Duodenal mucosa (tissue), 2 donors: ENCODE measurements at regions not wholly inside any gene's neighbourhood (a gene's known extent, or its start where the extent isn't known, plus 50 kb on each side); places are given as distances from the start of the nearest gene placed in this dataset.

Experiments
- H3K27ac ChIP-seq: one replicate; pipeline ENCODE4 v1.7.0; 2013; ENCODE audit warnings: low read depth, low read length
- H3K27me3 ChIP-seq, 2 donors: one replicate each; pipeline ENCODE4 v1.7.0; 2013; ENCODE audit warnings: low read length in 2 of 2, control low read depth in 1 of 2; ENCODE audit not compliant: insufficient read depth in 2 of 2, control insufficient read depth in 1 of 2
- H3K36me3 ChIP-seq, 2 donors: one replicate each; pipeline ENCODE4 v1.7.0; 2013; ENCODE audit warnings: low read length in 2 of 2, control low read depth in 1 of 2; ENCODE audit not compliant: insufficient read depth in 2 of 2, control insufficient read depth in 1 of 2
- H3K4me1 ChIP-seq, 2 donors: one replicate each; pipeline ENCODE4 v1.7.0; 2013; ENCODE audit warnings: low read length in 2 of 2, control low read depth in 1 of 2; ENCODE audit not compliant: insufficient read depth in 2 of 2, control insufficient read depth in 1 of 2
- H3K4me3 ChIP-seq, 2 donors: one replicate each; pipeline ENCODE4 v1.7.0; 2013; ENCODE audit warnings: low read length in 2 of 2, low read depth in 1 of 2
- H3K9ac ChIP-seq, 2 donors: one replicate each; pipeline ENCODE4 v1.7.0; 2013; ENCODE audit warnings: low read length in 2 of 2, low read depth in 1 of 2
- H3K9me3 ChIP-seq, 2 donors: one replicate each; pipeline ENCODE4 v1.7.0; 2013; ENCODE audit warnings: low read length in 2 of 2, control low read depth in 1 of 2; ENCODE audit not compliant: control insufficient read depth in 1 of 2

GRCh38 chr10:28838908-28839307 is 161.6 kb downstream of the BAMBI start:
- H3K36me3 ChIP-seq, result no peaks in the 10 kb centered on the region
- H3K27ac ChIP-seq, result no peak overlapping the region
- H3K4me1 ChIP-seq, result peaks cover 0 to 11% of the 10 kb centered on the region in 2 donors
- no peaks in the 10 kb centered on the region for H3K9me3 ChIP-seq
- no peak overlapping the region for H3K9ac ChIP-seq
- no peak overlapping the region for H3K4me3 ChIP-seq
- H3K27me3 ChIP-seq, result no peaks in the 10 kb centered on the region

GRCh38 chr10:28839600-28840007 is 162.3 kb downstream of the BAMBI start:
- H3K9ac ChIP-seq, result no peak overlapping the region

GRCh38 chr10:28840202-28840601 is 162.9 kb downstream of the BAMBI start:
- H3K9ac ChIP-seq, result no peak overlapping the region
- H3K27ac ChIP-seq, result no peak overlapping the region
- peaks cover 4 to 9% of the 10 kb centered on the region in 2 donors for H3K9me3 ChIP-seq
- H3K27me3 ChIP-seq, result no peaks in the 10 kb centered on the region
- no peak overlapping the region for H3K4me3 ChIP-seq
- H3K4me1 ChIP-seq, result peaks cover 0 to 11% of the 10 kb centered on the region in 2 donors
- H3K36me3 ChIP-seq, result no peaks in the 10 kb centered on the region

More at GRCh38 chr10:28839600-28840007, 162.3 kb downstream of the BAMBI start:
- Histone ChIP-seq H3K4me1 (peaks cover 0 to 11% of the 10 kb centered on the region in 2 donors), H3K36me3 (no peaks in the 10 kb centered on the region), H3K4me3 (no peak overlapping the region), H3K27ac (no peak overlapping the region), H3K27me3 (no peaks in the 10 kb centered on the region), H3K9me3 (peaks cover 0 to 3% of the 10 kb centered on the region in 2 donors)

GRCh38 chr10:28840971-28841370 is 163.7 kb downstream of the BAMBI start:
- no peaks in the 10 kb centered on the region for H3K36me3 ChIP-seq
- no peak overlapping the region for H3K4me3 ChIP-seq
- H3K9ac ChIP-seq, result no peak overlapping the region
- H3K27me3 ChIP-seq, result no peaks in the 10 kb centered on the region
- no peak overlapping the region for H3K27ac ChIP-seq
- H3K4me1 ChIP-seq, result peaks cover 0 to 11% of the 10 kb centered on the region in 2 donors
- H3K9me3 ChIP-seq, result peaks cover 6 to 11% of the 10 kb centered on the region in 2 donors

- H3K27ac ChIP-seq, result no peak overlapping the region
- H3K4me1 ChIP-seq, result peaks cover 0 to 11% of the 10 kb centered on the region in 2 donors
- peaks cover 6 to 11% of the 10 kb centered on the region in 2 donors for H3K9me3 ChIP-seq
- H3K27me3 ChIP-seq, result no peaks in the 10 kb centered on the region
- no peaks in the 10 kb centered on the region for H3K36me3 ChIP-seq
- no peak overlapping the region for H3K4me3 ChIP-seq
- no peak overlapping the region for H3K9ac ChIP-seq
Measured at GRCh38 chr10:28841625-28842024, 164.3 kb downstream of the BAMBI start.

GRCh38 chr10:28842321-28842720 is 165.0 kb downstream of the BAMBI start:
- Histone ChIP-seq H3K27me3 (no peaks in the 10 kb centered on the region), H3K4me1 (peaks cover 0 to 11% of the 10 kb centered on the region in 2 donors), H3K36me3 (no peaks in the 10 kb centered on the region), H3K9me3 (peaks cover 6 to 11% of the 10 kb centered on the region in 2 donors), H3K27ac (no peak overlapping the region), H3K4me3 (no peak overlapping the region), H3K9ac (no peak overlapping the region)

- H3K9me3 ChIP-seq, result peaks cover 6 to 11% of the 10 kb centered on the region in 2 donors
- H3K9ac ChIP-seq, result no peak overlapping the region
- peaks cover 0 to under 1% of the 10 kb centered on the region in 2 donors for H3K4me1 ChIP-seq
- no peaks in the 10 kb centered on the region for H3K27me3 ChIP-seq
- H3K36me3 ChIP-seq, result no peaks in the 10 kb centered on the region
- no peak overlapping the region for H3K27ac ChIP-seq
- no peak overlapping the region for H3K4me3 ChIP-seq
Measured at GRCh38 chr10:28845009-28845682, 167.8 kb downstream of the BAMBI start.

- H3K36me3 ChIP-seq, result no peaks in the 10 kb centered on the region
- H3K27ac ChIP-seq, result no peak overlapping the region
- no peak overlapping the region for H3K4me3 ChIP-seq
- no peak overlapping the region for H3K9ac ChIP-seq
- H3K9me3 ChIP-seq, result peaks cover 6 to 11% of the 10 kb centered on the region in 2 donors
- no peaks in the 10 kb centered on the region for H3K4me1 ChIP-seq
- H3K27me3 ChIP-seq, result no peaks in the 10 kb centered on the region
Measured at GRCh38 chr10:28849309-28849708, 172.0 kb downstream of the BAMBI start.

GRCh38 chr10:28849821-28850220 is 172.5 kb downstream of the BAMBI start:
- H3K4me1 ChIP-seq, result no peaks in the 10 kb centered on the region
- H3K9me3 ChIP-seq, result peaks cover 6% of the 10 kb centered on the region in 2 donors
- no peaks in the 10 kb centered on the region for H3K27me3 ChIP-seq
- H3K36me3 ChIP-seq, result no peaks in the 10 kb centered on the region
- no peak overlapping the region for H3K4me3 ChIP-seq
- no peak overlapping the region for H3K9ac ChIP-seq
- no peak overlapping the region for H3K27ac ChIP-seq

- H3K27ac ChIP-seq, result no peak overlapping the region
Measured at GRCh38 chr10:28850784-28851183, 173.5 kb downstream of the BAMBI start.

More at GRCh38 chr10:28850784-28851183, 173.5 kb downstream of the BAMBI start:
- H3K9ac ChIP-seq, result no peak overlapping the region
- no peaks in the 10 kb centered on the region for H3K36me3 ChIP-seq
- H3K4me1 ChIP-seq, result no peaks in the 10 kb centered on the region
- no peaks in the 10 kb centered on the region for H3K9me3 ChIP-seq
- H3K4me3 ChIP-seq, result no peak overlapping the region
- H3K27me3 ChIP-seq, result no peaks in the 10 kb centered on the region
